ENCODE measurements at regions not wholly inside any gene's neighbourhood (a gene's known extent, or its start where the extent isn't known, plus 50 kb on each side); places are given as distances from the start of the nearest gene placed in this dataset.
A peak's percentile ranks its signal among the peaks of the same experiment; 100 is the strongest.

- TF ChIP-seq NFIC (IDR thresholded peaks at IDR 0.05; ENCODE audit: borderline replicate concordance) (no peak), TAF1 (IDR thresholded peaks at IDR 0.05; ENCODE audit: borderline replicate concordance, low read depth, low read length) (no peak), MEF2A (IDR thresholded peaks at IDR 0.05; ENCODE audit: borderline replicate concordance, low read depth) (no peak), YY1 (IDR thresholded peaks at IDR 0.05; ENCODE audit: low read depth) (no peak), FOXM1 (IDR thresholded peaks at IDR 0.05; ENCODE audit: low read depth) (no peak), MAX (IDR thresholded peaks at IDR 0.05; ENCODE audit: low read depth) (no peak), MXI1 (IDR thresholded peaks at IDR 0.05; ENCODE audit: low read depth, low read length) (no peak)
- Histone ChIP-seq H3K27ac (ENCODE audit: low read depth in 2 of 2, low read length in 1 of 2) (no peak overlapping the region), H3K4me3 (ENCODE audit: low read depth in 2 of 2, low read length in 1 of 2) (no peak overlapping the region), H3K4me1 (ENCODE audit: control insufficient read depth in 1 of 2, insufficient read depth in 2 of 2, low read depth in 1 of 2, low read length in 1 of 2) (peaks cover 0 to 4% of the 10 kb centered on the region in 2 experiments; a peak in 3 of 4 replicates), H3K9me3 (no peaks in the 10 kb centered on the region), H3F3A (replicated peaks; ENCODE audit: insufficient read depth) (no peaks in the 10 kb centered on the region), H3K9me2 (no peaks in the 10 kb centered on the region), H3K4me2 (no peak overlapping the region), H4K20me1 (ENCODE audit: insufficient read depth) (no peaks in the 10 kb centered on the region), H3K36me3 (replicated peaks in 1 of 2; ENCODE audit: control insufficient read depth in 1 of 2, insufficient read depth in 2 of 2, low read length in 1 of 2) (no peaks in the 10 kb centered on the region), H2AFZ (ENCODE audit: low read depth) (no peak overlapping the region), H3K79me2 (ENCODE audit: insufficient read depth) (no peaks in the 10 kb centered on the region), H3K9ac (no peak overlapping the region), H3K27me3 (ENCODE audit: insufficient read depth) (no peaks in the 10 kb centered on the region)
- CTCF ChIA-PET: interaction anchor here (0.6 kb wide), 1 partner anchor 312 kb away, joined by 3 read pairs; no protein-coding TSS in a partner anchor
- DNase-seq: no peak
- 18% methylated on average over 1 of the region's 1 CpG for WGBS (ENCODE audit: low lambda C conversion rate)
- POLR2A ChIA-PET: no interaction called here
Measured at GRCh38 chr3:181947606-181948005, 235.9 kb downstream of the SOX2 start.

- Histone ChIP-seq H2AFZ (ENCODE audit: low read depth) (no peak overlapping the region), H3K4me3 (ENCODE audit: low read depth in 2 of 2, low read length in 1 of 2) (no peak overlapping the region), H3F3A (replicated peaks; ENCODE audit: insufficient read depth) (no peaks in the 10 kb centered on the region), H3K27ac (ENCODE audit: low read depth in 2 of 2, low read length in 1 of 2) (no peak overlapping the region), H3K9me3 (no peaks in the 10 kb centered on the region), H3K4me1 (ENCODE audit: control insufficient read depth in 1 of 2, insufficient read depth in 2 of 2, low read depth in 1 of 2, low read length in 1 of 2) (peaks cover 0 to under 1% of the 10 kb centered on the region in 2 experiments; a peak in 2 of 4 replicates), H3K36me3 (replicated peaks in 1 of 2; ENCODE audit: control insufficient read depth in 1 of 2, insufficient read depth in 2 of 2, low read length in 1 of 2) (no peaks in the 10 kb centered on the region), H4K20me1 (ENCODE audit: insufficient read depth) (no peaks in the 10 kb centered on the region), H3K9me2 (no peaks in the 10 kb centered on the region), H3K4me2 (no peak overlapping the region), H3K79me2 (ENCODE audit: insufficient read depth) (no peaks in the 10 kb centered on the region), H3K9ac (no peak overlapping the region), H3K27me3 (ENCODE audit: insufficient read depth) (no peaks in the 10 kb centered on the region)
- no peak for DNase-seq
- POLR2A ChIA-PET: no interaction called here
- CTCF ChIA-PET: interaction anchor here (1.0 kb wide), 1 partner anchor 676 kb away, joined by 3 read pairs; no protein-coding TSS in a partner anchor
- 38% methylated on average over 2 of the region's 2 CpGs for WGBS (ENCODE audit: low lambda C conversion rate)
- TF ChIP-seq USF1 (IDR thresholded peaks at IDR 0.05; ENCODE audit: borderline replicate concordance, low read depth): no peak
- TF ChIP-seq RAD21 (IDR thresholded peaks at IDR 0.05; ENCODE audit: low read length): peak; percentile 33
- TF ChIP-seq POLR2AphosphoS5 (IDR thresholded peaks at IDR 0.05; ENCODE audit: low read depth, low read length): no peak
Measured at GRCh38 chr3:181948286-181948685, 236.6 kb downstream of the SOX2 start.

GRCh38 chr3:181952221-181952620, 240.5 kb downstream of the SOX2 start:
- H3K9me3 ChIP-seq: no peaks in the 10 kb centered on the region
- H3F3A ChIP-seq (replicated peaks; ENCODE audit: insufficient read depth): no peaks in the 10 kb centered on the region
- no peak overlapping the region for H3K9ac ChIP-seq
- no peak for DNase-seq
- ChIA-PET POLR2A (no interaction called here), CTCF (interaction anchor here (0.6 kb wide), 1 partner anchor 58 kb away, joined by 4 read pairs; no protein-coding TSS in a partner anchor)
- no peaks in the 10 kb centered on the region for H4K20me1 ChIP-seq (ENCODE audit: insufficient read depth)
- no peaks in the 10 kb centered on the region for H3K9me2 ChIP-seq
- no peak overlapping the region for H3K4me3 ChIP-seq (ENCODE audit: low read depth in 2 of 2, low read length in 1 of 2)
- no peak overlapping the region for H2AFZ ChIP-seq (ENCODE audit: low read depth)
- no peak for TF ChIP-seq SIN3A (IDR thresholded peaks at IDR 0.05; ENCODE audit: borderline replicate concordance, low read depth, low read length)
- no peaks in the 10 kb centered on the region for H3K79me2 ChIP-seq (ENCODE audit: insufficient read depth)
- H3K4me1 ChIP-seq (ENCODE audit: control insufficient read depth in 1 of 2, insufficient read depth in 2 of 2, low read depth in 1 of 2, low read length in 1 of 2): no peaks in the 10 kb centered on the region
- H3K36me3 ChIP-seq (replicated peaks in 1 of 2; ENCODE audit: control insufficient read depth in 1 of 2, insufficient read depth in 2 of 2, low read length in 1 of 2): no peaks in the 10 kb centered on the region
- no peak overlapping the region for H3K27ac ChIP-seq (ENCODE audit: low read depth in 2 of 2, low read length in 1 of 2)
- WGBS (ENCODE audit: low lambda C conversion rate): 69% methylated on average over 5 of the region's 5 CpGs
- H3K27me3 ChIP-seq (ENCODE audit: insufficient read depth): no peaks in the 10 kb centered on the region
- no peak overlapping the region for H3K4me2 ChIP-seq

All from SK-N-SH (cell line).